OCI-LY7 (cell line): ENCODE measurements at regions not wholly inside any gene's neighbourhood (a gene's known extent, or its start where the extent isn't known, plus 50 kb on each side); places are given as distances from the start of the nearest gene placed in this dataset.

Source experiments
- BruUV-seq: library from RNA; stranded (reverse); fragments of 400-500 nt; replicated peaks from 2 replicates; lab custom pipeline; 2021; lab: Mats Ljungman, UMichigan
- CTCF ChIA-PET: fragments of 300-600 bp; sonication (Branson Sonifier 250); formaldehyde crosslinking; loops from one replicate; lab custom pipeline; 2022; ENCODE audit warnings: antibody characterized with exemption; ENCODE audit not compliant: unreplicated experiment; lab: Charles Lee
- POLR2A ChIA-PET: fragments of 300-600 bp; sonication (Branson Sonifier 250); formaldehyde crosslinking; loops from one replicate; lab custom pipeline; 2022; ENCODE audit warnings: antibody characterized with exemption; lab: Charles Lee
- DNase-seq: peaks from one replicate; pipeline ENCODE4 v3.0.0-alpha.2; 2015; ENCODE audit warnings: low spot score
- H2AFZ ChIP-seq: fragments of 200-600 bp; sonication (generic), shearing (Covaris generic); 2 replicates; pipeline ENCODE4 v1.6.1; 2014; ENCODE audit warnings: mild to moderate bottlenecking, antibody characterized with exemption, low read length, moderate library complexity
- H3K27ac ChIP-seq: fragments of 200-600 bp; sonication (generic); 2 replicates; pipeline ENCODE4 v1.5.1; 2014; ENCODE audit warnings: mixed run types, low read depth, mild to moderate bottlenecking, moderate library complexity, low read length, inconsistent platforms; ENCODE audit not compliant: poor library complexity, severe bottlenecking
- H3K36me3 ChIP-seq: fragments of 200-600 bp; sonication (generic); 2 replicates; pipeline ENCODE4 v1.6.1; 2014; ENCODE audit warnings: mild to moderate bottlenecking, antibody characterized with exemption, low read length, moderate library complexity, mixed read lengths; ENCODE audit not compliant: insufficient read depth
- H3K4me1 ChIP-seq: fragments of 200-600 bp; sonication (generic); 2 replicates; pipeline ENCODE4 v1.5.1; 2014; ENCODE audit warnings: mild to moderate bottlenecking, low read length; ENCODE audit not compliant: insufficient read depth, poor library complexity, severe bottlenecking
- H3K4me2 ChIP-seq: fragments of 200-600 bp; sonication (generic); 2 replicates; pipeline ENCODE4 v1.6.1; 2014; ENCODE audit warnings: mild to moderate bottlenecking, low read length
- H3K4me3 ChIP-seq: fragments of 200-600 bp; sonication (generic); 2 replicates; pipeline ENCODE4 v1.5.1; 2014; ENCODE audit warnings: mild to moderate bottlenecking, low read depth, low read length; ENCODE audit not compliant: poor library complexity, severe bottlenecking
- H3K79me2 ChIP-seq: fragments of 200-600 bp; sonication (generic); 2 replicates; pipeline ENCODE4 v1.6.1; 2016; ENCODE audit warnings: low read depth, mild to moderate bottlenecking, low read length, moderate library complexity, mixed read lengths; ENCODE audit not compliant: insufficient read depth
- H3K9me2 ChIP-seq: fragments of 200-600 bp; sonication (generic); 2 replicates; pipeline ENCODE4 v1.6.1; 2016; ENCODE audit warnings: mild to moderate bottlenecking, low read length, mixed read lengths; ENCODE audit not compliant: insufficient read depth
- H3K9me3 ChIP-seq: fragments of 200-600 bp; sonication (generic); 2 replicates; pipeline ENCODE4 v1.6.1; 2014; ENCODE audit warnings: mild to moderate bottlenecking, mixed run types, low read length, mixed read lengths
- H4K20me1 ChIP-seq: fragments of 200-600 bp; sonication (generic); 2 replicates; pipeline ENCODE4 v1.6.1; 2014; ENCODE audit warnings: mild to moderate bottlenecking, antibody characterized with exemption, low read length, moderate library complexity, mixed read lengths; ENCODE audit not compliant: insufficient read depth
- CTCF ChIP-seq: fragments of 200-600 bp; sonication (generic); conservative IDR thresholded peaks from 2 replicates; pipeline ENCODE4 v1.5.1; 2014; ENCODE audit warnings: mild to moderate bottlenecking, antibody characterized with exemption, low read length, moderate library complexity, mixed read lengths
- EZH2phosphoT487 ChIP-seq: fragments of 200-600 bp; sonication (generic); IDR thresholded peaks from 2 replicates; pipeline ENCODE4 v1.6.1; 2018; ENCODE audit warnings: low read depth, borderline replicate concordance, mild to moderate bottlenecking, mixed run types, antibody characterized with exemption, low read length, moderate library complexity, mixed read lengths
- intact Hi-C: fragments of 100-400 bp; cut with micrococcal nuclease; formaldehyde crosslinking; loops from one replicate; pipeline ENCODE4 v1.10.0; 2022; ENCODE audit not compliant: unreplicated experiment

GRCh38 chr11:76721755-76722677 is 51.5 kb upstream of the LRRC32 start:
- H3K4me1 ChIP-seq = no peaks in the 10 kb centered on the region
- no peaks in the 10 kb centered on the region for H3K9me3 ChIP-seq
- H2AFZ ChIP-seq = no peak overlapping the region
- DNase-seq = peak; percentile 67
- no peaks in the 10 kb centered on the region for H4K20me1 ChIP-seq
- CTCF ChIA-PET = no interaction called here
- H3K36me3 ChIP-seq = no peaks in the 10 kb centered on the region
- no peak overlapping the region for H3K4me2 ChIP-seq
- no TSS peak for BruUV-seq
- no peak overlapping the region for H3K27ac ChIP-seq
- no peak for TF ChIP-seq EZH2phosphoT487
- TF ChIP-seq CTCF = peak; percentile 90
- intact Hi-C loops = no loop called here
- POLR2A ChIA-PET = interaction anchor here (0.5 to 0.9 kb wide), 4 partner anchors 13 to 146 kb away, joined by 3 read pairs; no protein-coding TSS in a partner anchor
- no peaks in the 10 kb centered on the region for H3K79me2 ChIP-seq
- no peaks in the 10 kb centered on the region for H3K9me2 ChIP-seq
- no peak overlapping the region for H3K4me3 ChIP-seq

GRCh38 chr11:76723142-76723541 is 52.6 kb upstream of the LRRC32 start:
- Histone ChIP-seq H3K79me2 (no peaks in the 10 kb centered on the region), H2AFZ (no peak overlapping the region), H3K27ac (no peak overlapping the region), H3K4me3 (no peak overlapping the region), H3K9me3 (no peaks in the 10 kb centered on the region), H3K4me2 (no peak overlapping the region), H4K20me1 (no peaks in the 10 kb centered on the region), H3K4me1 (no peaks in the 10 kb centered on the region), H3K36me3 (no peaks in the 10 kb centered on the region), H3K9me2 (no peaks in the 10 kb centered on the region)
- POLR2A ChIA-PET = no interaction called here
- intact Hi-C loops = no loop called here
- no peak for DNase-seq
- CTCF ChIA-PET = no interaction called here
- TF ChIP-seq EZH2phosphoT487 = no peak
- BruUV-seq = no TSS peak

GRCh38 chr11:76723548-76723947 is 53.0 kb upstream of the LRRC32 start:
- no peak for DNase-seq
- Histone ChIP-seq H3K9me3 (no peaks in the 10 kb centered on the region), H3K36me3 (no peaks in the 10 kb centered on the region), H3K4me3 (no peak overlapping the region), H4K20me1 (no peaks in the 10 kb centered on the region), H3K4me1 (no peaks in the 10 kb centered on the region), H3K79me2 (no peaks in the 10 kb centered on the region), H3K9me2 (no peaks in the 10 kb centered on the region), H3K27ac (no peak overlapping the region), H3K4me2 (no peak overlapping the region), H2AFZ (no peak overlapping the region)
- BruUV-seq = no TSS peak
- no peak for TF ChIP-seq CTCF
- no peak for TF ChIP-seq EZH2phosphoT487
- intact Hi-C loops = no loop called here
- ChIA-PET CTCF (no interaction called here), POLR2A (no interaction called here)
